RWPE2 (cell line): ENCODE measurements at regions not wholly inside any gene's neighbourhood (a gene's known extent, or its start where the extent isn't known, plus 50 kb on each side); places are given as distances from the start of the nearest gene placed in this dataset.

Source experiments
- ATAC-seq: fragments of 200-7000 bp; cut with Tn5 transposase; 3 replicates; pipeline ENCODE4 v1.9.1; 2021; ENCODE audit warnings: low read depth
- DNase-seq: peaks from one replicate; pipeline ENCODE4 v3.0.0-alpha.2; 2020; ENCODE audit warnings: low spot score
- H3K27ac ChIP-seq: fragments of 450-650 bp; 2 replicates; pipeline ENCODE4 v1.5.1; 2017; ENCODE audit warnings: mild to moderate bottlenecking; ENCODE audit not compliant: poor library complexity, severe bottlenecking
- H3K27me3 ChIP-seq: fragments of 250-450 bp; sonication (Bioruptor Pico); 2 replicates; pipeline ENCODE4 v1.5.1; 2021; ENCODE audit warnings: mild to moderate bottlenecking, moderate library complexity; ENCODE audit not compliant: insufficient read depth, poor library complexity, severe bottlenecking
- H3K36me3 ChIP-seq: fragments of 250-450 bp; sonication (Bioruptor Pico); 2 replicates; pipeline ENCODE4 v1.5.1; 2020; ENCODE audit warnings: low read depth, mild to moderate bottlenecking, moderate library complexity
- H3K4me1 ChIP-seq: fragments of 250-450 bp; sonication (Bioruptor Pico); 2 replicates; pipeline ENCODE4 v1.5.1; 2021; ENCODE audit warnings: mild to moderate bottlenecking, moderate library complexity; ENCODE audit not compliant: insufficient read depth, poor library complexity, severe bottlenecking
- H3K4me3 ChIP-seq: fragments of 250-450 bp; sonication (Bioruptor Pico); 2 replicates; pipeline ENCODE4 v1.5.1; 2021; ENCODE audit warnings: mild to moderate bottlenecking, moderate library complexity; ENCODE audit not compliant: severe bottlenecking
- H3K9me3 ChIP-seq: fragments of 250-450 bp; sonication (Bioruptor Pico); 2 replicates; pipeline ENCODE4 v1.5.1; 2021; ENCODE audit warnings: mild to moderate bottlenecking, moderate library complexity; ENCODE audit not compliant: severe bottlenecking
- TF ChIP-seq, protein P1 (sequence below): fragments of 450-650 bp; IDR thresholded peaks from one replicate; pipeline ENCODE4 v1.5.1; 2017; ENCODE audit warnings: mild to moderate bottlenecking, moderate library complexity; ENCODE audit not compliant: poor library complexity, severe bottlenecking

DNA sequence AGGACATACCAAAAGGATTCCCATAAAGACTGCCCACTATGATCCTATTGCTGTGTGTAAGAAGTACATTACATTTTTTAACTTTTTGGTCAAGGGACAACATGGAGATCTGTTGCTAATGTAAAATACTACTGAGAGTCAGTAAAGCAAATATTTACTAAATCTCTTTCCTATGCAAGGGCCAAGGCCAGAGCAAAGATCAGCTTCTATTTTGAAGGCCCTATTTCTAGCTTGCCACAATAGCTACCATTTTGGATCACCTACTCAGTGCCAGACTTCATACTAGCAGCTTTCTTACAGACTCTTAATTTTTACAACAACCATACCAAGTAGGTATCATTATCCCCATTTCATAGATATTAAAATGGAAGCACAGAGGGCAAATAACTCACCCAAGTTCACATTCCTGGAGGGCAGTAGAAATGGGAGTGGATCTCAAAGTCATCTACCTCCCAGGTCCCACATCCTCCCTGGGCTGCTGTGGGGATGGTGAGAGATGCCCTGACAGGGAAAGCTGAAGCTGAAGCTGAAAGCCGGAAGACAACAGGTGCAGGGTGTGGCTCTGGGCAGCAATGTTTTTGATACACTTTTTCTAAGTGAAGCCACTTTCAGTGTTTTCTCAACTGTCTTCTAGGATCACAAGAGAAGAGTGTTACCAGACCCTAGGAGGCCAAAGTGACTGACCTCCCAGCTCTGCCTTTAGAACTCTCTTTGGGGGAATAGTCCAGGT, 321.2 kb downstream of the UBE3D start:
- Histone ChIP-seq H3K9me3 (no peaks in the 10 kb centered on the region), H3K36me3 (no peaks in the 10 kb centered on the region), H3K27me3 (no peaks in the 10 kb centered on the region), H3K4me1 (no peaks in the 10 kb centered on the region), H3K4me3 (no peak overlapping the region), H3K27ac (no peak overlapping the region)
- TF ChIP-seq, protein P1, sequence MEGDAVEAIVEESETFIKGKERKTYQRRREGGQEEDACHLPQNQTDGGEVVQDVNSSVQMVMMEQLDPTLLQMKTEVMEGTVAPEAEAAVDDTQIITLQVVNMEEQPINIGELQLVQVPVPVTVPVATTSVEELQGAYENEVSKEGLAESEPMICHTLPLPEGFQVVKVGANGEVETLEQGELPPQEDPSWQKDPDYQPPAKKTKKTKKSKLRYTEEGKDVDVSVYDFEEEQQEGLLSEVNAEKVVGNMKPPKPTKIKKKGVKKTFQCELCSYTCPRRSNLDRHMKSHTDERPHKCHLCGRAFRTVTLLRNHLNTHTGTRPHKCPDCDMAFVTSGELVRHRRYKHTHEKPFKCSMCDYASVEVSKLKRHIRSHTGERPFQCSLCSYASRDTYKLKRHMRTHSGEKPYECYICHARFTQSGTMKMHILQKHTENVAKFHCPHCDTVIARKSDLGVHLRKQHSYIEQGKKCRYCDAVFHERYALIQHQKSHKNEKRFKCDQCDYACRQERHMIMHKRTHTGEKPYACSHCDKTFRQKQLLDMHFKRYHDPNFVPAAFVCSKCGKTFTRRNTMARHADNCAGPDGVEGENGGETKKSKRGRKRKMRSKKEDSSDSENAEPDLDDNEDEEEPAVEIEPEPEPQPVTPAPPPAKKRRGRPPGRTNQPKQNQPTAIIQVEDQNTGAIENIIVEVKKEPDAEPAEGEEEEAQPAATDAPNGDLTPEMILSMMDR = no peak
- no peak for DNase-seq
- ATAC-seq = no peak

GRCh38 chr6:82750556-82750955, 315.1 kb downstream of the UBE3D start:
- no peaks in the 10 kb centered on the region for H3K36me3 ChIP-seq
- no peak overlapping the region for H3K4me3 ChIP-seq
- H3K4me1 ChIP-seq = no peaks in the 10 kb centered on the region
- TF ChIP-seq, protein P1 = no peak
- no peaks in the 10 kb centered on the region for H3K9me3 ChIP-seq
- no peak for DNase-seq
- ATAC-seq = no peak
- H3K27me3 ChIP-seq = no peaks in the 10 kb centered on the region
- H3K27ac ChIP-seq = no peak overlapping the region

- no peaks in the 10 kb centered on the region for H3K27me3 ChIP-seq
- H3K9me3 ChIP-seq = no peaks in the 10 kb centered on the region
- TF ChIP-seq, protein P1 = no peak
- ATAC-seq (no peak), DNase-seq (no peak)
- no peak overlapping the region for H3K4me3 ChIP-seq
- H3K4me1 ChIP-seq = no peaks in the 10 kb centered on the region
- H3K27ac ChIP-seq = no peak overlapping the region
- H3K36me3 ChIP-seq = no peaks in the 10 kb centered on the region
Measured at GRCh38 chr6:82751718-82752117, 313.9 kb downstream of the UBE3D start.

- Histone ChIP-seq H3K4me3 (no peak overlapping the region), H3K27ac (no peak overlapping the region), H3K36me3 (no peaks in the 10 kb centered on the region), H3K4me1 (no peaks in the 10 kb centered on the region), H3K27me3 (no peaks in the 10 kb centered on the region), H3K9me3 (no peaks in the 10 kb centered on the region)
- TF ChIP-seq, protein P1 = no peak
- DNase-seq (no peak), ATAC-seq (no peak)
Measured at GRCh38 chr6:82761674-82762345, 303.8 kb downstream of the UBE3D start.

DNA sequence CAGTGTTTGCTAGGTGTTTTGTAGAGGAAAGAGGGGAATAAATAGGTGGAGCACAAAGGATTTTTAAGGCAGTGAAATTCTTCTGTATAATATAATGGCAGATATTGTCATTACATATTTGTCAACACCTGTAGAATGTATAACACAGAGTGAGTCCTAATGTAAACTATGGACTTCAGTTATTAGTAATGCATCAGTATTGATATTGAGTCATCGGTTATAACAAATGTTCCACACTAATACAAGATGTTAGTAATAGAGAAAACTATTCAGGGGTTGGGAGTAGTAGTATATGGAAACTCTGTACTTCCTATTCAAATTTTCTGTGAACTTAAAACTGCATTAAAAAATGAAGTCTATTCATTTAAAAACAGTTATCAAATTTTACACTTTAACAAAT, 299.2 kb downstream of the UBE3D start:
- H3K27me3 ChIP-seq = no peaks in the 10 kb centered on the region
- DNase-seq = no peak
- H3K9me3 ChIP-seq = no peaks in the 10 kb centered on the region
- peak; percentile 92 for ATAC-seq
- H3K4me3 ChIP-seq = no peak overlapping the region
- no peaks in the 10 kb centered on the region for H3K36me3 ChIP-seq
- TF ChIP-seq, protein P1 = no peak
- no peak overlapping the region for H3K27ac ChIP-seq
- H3K4me1 ChIP-seq = no peaks in the 10 kb centered on the region
